ENCODE measurements at regions not wholly inside any gene's neighbourhood (a gene's known extent, or its start where the extent isn't known, plus 50 kb on each side); places are given as distances from the start of the nearest gene placed in this dataset.

- no peak for DNase-seq (ENCODE audit: low read depth in 2 of 2)
Measured at GRCh38 chr2:103103678-103104077, 341.8 kb downstream of the TMEM182 start.

- no peak for DNase-seq (ENCODE audit: low read depth in 2 of 2)
Measured at GRCh38 chr2:103119352-103119751, 357.5 kb downstream of the TMEM182 start.

GRCh38 chr2:103121106-103121505, 359.3 kb downstream of the TMEM182 start:
- no peak for DNase-seq (ENCODE audit: low read depth in 2 of 2)

GRCh38 chr2:103123516-103123915, 361.7 kb downstream of the TMEM182 start:
- DNase-seq (ENCODE audit: low read depth in 2 of 2), result no peak

GRCh38 chr2:103130857-103131256, 369.0 kb downstream of the TMEM182 start:
- no peak for DNase-seq (ENCODE audit: low read depth in 2 of 2)

GRCh38 chr2:103132536-103133217, 370.8 kb downstream of the TMEM182 start:
- DNase-seq (ENCODE audit: low read depth in 2 of 2), result peak in 1 of 2 donors; percentile 3

GRCh38 chr2:103135679-103136078, 373.8 kb downstream of the TMEM182 start:
- no peak for DNase-seq (ENCODE audit: low read depth in 2 of 2)

GRCh38 chr2:103138123-103138901, 376.5 kb downstream of the TMEM182 start:
- no peak for DNase-seq (ENCODE audit: low read depth in 2 of 2)

- DNase-seq (ENCODE audit: low read depth in 2 of 2), result no peak
Measured at GRCh38 chr2:103139628-103140268, 377.9 kb downstream of the TMEM182 start.

GRCh38 chr2:103144837-103145236, 383.0 kb downstream of the TMEM182 start:
- no peak for DNase-seq (ENCODE audit: low read depth in 2 of 2)

GRCh38 chr2:103145739-103146138, 383.9 kb downstream of the TMEM182 start:
- DNase-seq (ENCODE audit: low read depth in 2 of 2), result no peak

- no peak for DNase-seq (ENCODE audit: low read depth in 2 of 2)
Measured at GRCh38 chr2:103151046-103151445, 389.2 kb downstream of the TMEM182 start.

- no peak for DNase-seq (ENCODE audit: low read depth in 2 of 2)
Measured at GRCh38 chr2:103152556-103152955, 390.7 kb downstream of the TMEM182 start.

GRCh38 chr2:103153580-103154284, 391.9 kb downstream of the TMEM182 start:
- DNase-seq (ENCODE audit: low read depth in 2 of 2), result no peak

- DNase-seq (ENCODE audit: low read depth in 2 of 2), result no peak
Measured at GRCh38 chr2:103155308-103155707, 393.5 kb downstream of the TMEM182 start.

GRCh38 chr2:103159018-103159417, 397.2 kb downstream of the TMEM182 start:
- no peak for DNase-seq (ENCODE audit: low read depth in 2 of 2)

GRCh38 chr2:103161456-103162289, 399.8 kb downstream of the TMEM182 start:
- DNase-seq (ENCODE audit: low read depth in 2 of 2), result no peak

GRCh38 chr2:103164748-103165147, 402.9 kb downstream of the TMEM182 start:
- no peak for DNase-seq (ENCODE audit: low read depth in 2 of 2)

- DNase-seq (ENCODE audit: low read depth in 2 of 2), result no peak
Measured at GRCh38 chr2:103165836-103166235, 404.0 kb downstream of the TMEM182 start.

- DNase-seq (ENCODE audit: low read depth in 2 of 2), result no peak
Measured at GRCh38 chr2:103166456-103167324, 404.9 kb downstream of the TMEM182 start.
